ENCODE measurements at regions not wholly inside any gene's neighbourhood (a gene's known extent, or its start where the extent isn't known, plus 50 kb on each side); places are given as distances from the start of the nearest gene placed in this dataset.

- DNase-seq: no peak
Observed at GRCh38 chr18:56112013-56112749, 524.2 kb upstream of the TCF4 start.

DNA sequence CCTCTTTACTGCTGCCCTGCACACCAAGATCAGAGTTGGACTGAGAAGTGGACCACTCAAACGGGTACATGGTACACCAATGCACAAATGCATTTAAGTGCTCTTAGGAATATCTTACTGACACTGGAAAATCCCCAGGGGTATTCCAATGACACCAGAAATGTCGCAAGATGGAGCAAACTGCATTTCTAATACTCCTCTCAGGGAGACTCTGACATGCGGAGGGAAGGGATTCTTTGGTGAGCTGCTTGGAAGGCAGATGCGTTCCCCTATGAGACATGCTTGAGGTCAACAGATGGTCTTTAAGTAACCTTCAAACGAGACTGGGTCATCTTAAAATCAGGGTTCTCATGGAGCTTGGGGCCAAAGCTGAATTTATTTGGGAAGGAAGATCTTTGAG is 521.8 kb upstream of the TCF4 start:
- DNase-seq: no peak

- no peak for DNase-seq
Observed at GRCh38 chr18:56108478-56109367, 520.7 kb upstream of the TCF4 start.

DNA sequence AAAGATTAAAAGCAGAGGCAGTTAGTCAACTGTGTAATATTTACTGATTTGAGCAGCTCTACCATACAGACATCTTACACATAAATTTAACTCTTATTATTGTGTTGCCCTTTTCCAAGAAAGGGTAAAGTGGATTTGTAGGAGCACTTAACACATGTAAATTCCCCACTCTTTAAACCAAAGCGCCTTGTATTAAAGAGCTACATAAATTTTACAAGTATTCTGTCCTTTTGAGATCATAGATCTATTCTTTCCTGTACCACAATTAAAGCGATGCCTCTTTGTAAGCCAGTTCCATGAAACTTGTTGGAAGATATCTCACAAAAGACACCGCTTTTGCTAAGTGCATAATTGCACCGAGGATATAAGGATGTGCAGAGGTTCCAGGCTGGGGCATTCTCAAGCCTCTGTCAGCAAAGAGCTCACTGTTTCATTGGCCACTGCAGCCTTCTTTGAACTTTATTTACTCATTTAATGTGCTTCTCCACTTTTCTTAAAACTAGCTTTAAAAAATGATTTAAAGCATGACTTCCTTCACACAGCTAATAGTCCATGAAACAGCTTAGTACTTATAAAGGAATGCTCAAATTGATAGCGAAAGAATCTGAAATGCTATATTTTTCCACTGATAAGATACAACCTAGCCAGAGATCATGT is 520.0 kb upstream of the TCF4 start:
- no peak for DNase-seq

DNA sequence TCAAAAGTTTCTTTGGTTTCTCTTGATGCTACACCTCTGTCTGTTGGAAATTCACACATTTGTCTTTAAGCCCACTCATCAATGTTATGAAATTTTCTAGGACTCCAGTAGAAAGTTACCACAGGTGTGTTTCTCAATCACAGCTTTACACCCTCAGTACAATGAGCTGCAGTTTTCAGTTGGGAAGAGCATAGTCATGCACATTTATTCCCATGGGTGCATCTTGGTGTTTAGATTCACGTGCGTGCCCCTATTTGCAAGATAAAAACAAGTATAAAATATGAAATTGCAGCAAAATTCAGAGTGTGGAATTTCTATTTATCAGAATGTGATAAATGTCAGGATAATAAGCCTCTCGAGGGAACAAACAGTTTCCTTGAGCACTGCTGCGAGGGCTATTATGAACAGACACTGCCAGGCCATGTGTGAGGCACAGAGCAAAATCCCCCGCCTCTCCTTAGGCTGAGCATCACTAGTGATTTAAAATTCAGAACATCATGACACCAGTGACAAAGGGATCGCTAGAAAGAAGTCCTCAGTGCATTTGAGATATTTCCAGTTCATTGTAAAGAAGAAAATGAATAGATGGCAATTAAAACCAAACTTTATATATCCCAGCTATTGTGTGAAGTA is 512.2 kb upstream of the TCF4 start:
- no peak for DNase-seq

DNA sequence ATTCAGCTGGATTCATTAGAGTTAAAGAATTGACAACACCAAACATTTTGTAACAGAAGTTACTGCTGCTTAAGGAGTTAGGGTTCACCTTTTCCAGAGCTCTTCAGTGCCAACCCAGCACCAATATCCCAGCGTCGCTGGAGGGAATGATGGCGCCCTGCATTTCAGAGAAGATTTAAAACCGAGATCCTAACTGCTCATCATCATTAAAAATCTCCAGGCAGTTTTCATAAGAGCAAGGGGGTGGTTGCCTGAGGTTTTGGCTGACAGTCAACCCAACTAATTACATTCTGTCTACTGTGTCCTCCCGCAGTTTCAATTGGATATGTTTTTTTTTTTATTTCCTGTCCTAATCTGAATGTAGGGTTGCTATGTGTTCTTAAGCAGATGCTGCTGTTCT is 509.6 kb upstream of the TCF4 start:
- DNase-seq: no peak

- no peak for DNase-seq
Observed at GRCh38 chr18:56096861-56097260, 508.9 kb upstream of the TCF4 start.

- no peak for DNase-seq
Observed at GRCh38 chr18:56089612-56090258, 501.7 kb upstream of the TCF4 start.

DNA sequence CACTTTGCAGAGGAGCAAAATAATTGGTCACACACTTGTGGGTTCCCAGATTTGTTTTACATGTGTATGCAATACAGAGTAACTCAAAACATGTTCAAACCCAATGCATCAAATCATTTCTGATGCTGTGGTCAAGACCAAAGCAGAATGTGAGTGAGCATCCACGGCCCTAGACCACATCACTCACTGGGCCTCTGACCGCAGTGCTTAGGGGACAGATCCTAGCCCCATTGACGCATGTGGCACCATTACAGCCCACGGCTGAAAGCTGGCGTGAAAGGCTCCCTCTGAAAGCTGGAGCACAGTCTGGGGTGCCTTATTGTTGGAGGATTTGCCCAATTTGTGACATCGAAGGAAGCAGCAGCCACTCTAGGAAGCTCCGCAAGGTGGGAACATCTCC is 498.8 kb upstream of the TCF4 start:
- no peak for DNase-seq

DNA sequence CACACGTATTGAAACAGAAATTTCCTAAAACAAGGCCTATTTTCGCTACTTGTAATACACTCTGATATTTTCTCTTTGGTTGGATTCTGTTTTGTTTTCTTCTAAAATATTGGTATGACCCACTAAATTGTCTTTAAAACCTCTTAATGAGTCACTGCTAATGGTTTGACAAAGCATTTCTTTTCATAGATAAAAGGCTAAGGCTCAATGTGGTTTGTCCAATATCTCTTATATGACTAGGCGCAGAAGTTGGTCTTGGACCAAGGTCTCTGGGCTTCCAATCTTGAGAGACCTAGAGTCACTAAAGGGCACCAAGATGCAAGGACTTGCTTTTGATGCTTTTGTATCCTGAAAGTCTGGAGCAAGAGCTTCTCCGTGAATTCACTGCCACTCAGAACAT is 498.2 kb upstream of the TCF4 start:
- no peak for DNase-seq

DNA sequence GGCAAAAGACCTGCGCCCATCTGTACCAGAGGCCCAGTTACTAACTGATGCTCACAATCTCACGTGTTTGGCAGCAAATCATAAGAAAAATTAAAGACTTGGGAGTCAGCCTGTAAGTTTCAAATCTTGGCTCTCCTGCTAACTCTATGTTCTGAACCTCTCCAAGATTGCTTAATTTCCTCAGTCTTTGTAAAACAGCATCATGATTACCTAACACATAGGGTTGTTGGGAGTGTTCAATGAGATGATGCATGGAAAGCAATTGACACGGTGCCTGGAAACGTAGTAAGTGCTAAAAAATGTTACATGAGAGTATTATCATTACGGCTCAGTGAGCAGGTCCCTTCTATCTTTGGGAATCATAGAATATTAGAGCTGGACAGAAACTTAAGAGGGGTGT is 497.6 kb upstream of the TCF4 start:
- no peak for DNase-seq

GRCh38 chr18:56083523-56084287 is 495.7 kb upstream of the TCF4 start:
- no peak for DNase-seq

DNA sequence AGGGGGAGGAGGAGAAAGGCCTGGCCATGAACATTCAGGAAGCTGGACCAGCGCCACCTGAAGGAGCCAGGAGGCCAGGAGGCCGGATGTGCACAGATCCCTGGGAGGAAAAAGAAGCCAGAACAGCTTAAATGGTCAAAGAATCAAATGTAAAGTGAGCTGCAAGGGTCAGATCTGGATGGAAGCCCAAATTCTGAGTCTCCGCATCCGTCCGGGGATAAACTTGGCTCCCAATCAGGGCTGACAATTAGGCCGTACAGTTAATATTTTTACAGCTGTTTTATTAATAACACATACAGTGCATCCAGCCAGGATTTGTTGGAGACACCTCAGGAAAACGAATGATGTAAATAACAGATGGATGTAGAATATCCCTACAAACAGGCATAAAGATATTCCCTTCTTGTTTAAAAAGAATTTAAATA is 495.1 kb upstream of the TCF4 start:
- DNase-seq: no peak

GRCh38 chr18:56076723-56077122 is 488.7 kb upstream of the TCF4 start:
- DNase-seq: no peak

DNA sequence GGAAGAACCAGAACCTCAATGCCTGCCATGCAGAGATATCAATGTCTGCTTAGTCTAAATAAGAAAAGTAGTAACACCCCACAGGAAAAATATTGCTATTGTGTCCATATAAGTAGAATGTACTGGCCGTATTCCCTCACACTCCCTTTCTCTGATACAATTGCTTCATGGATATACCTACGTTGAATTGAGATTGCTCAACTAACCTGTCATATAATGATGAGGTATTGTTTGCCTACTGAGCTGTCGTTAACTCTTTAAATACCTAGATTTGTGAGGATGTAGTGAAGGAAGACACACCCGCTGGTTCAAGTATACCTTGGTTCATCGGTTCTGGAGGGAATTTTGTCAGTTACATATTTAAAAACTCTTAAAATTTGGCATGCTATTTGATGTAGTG is 480.7 kb upstream of the TCF4 start:
- no peak for DNase-seq

DNA sequence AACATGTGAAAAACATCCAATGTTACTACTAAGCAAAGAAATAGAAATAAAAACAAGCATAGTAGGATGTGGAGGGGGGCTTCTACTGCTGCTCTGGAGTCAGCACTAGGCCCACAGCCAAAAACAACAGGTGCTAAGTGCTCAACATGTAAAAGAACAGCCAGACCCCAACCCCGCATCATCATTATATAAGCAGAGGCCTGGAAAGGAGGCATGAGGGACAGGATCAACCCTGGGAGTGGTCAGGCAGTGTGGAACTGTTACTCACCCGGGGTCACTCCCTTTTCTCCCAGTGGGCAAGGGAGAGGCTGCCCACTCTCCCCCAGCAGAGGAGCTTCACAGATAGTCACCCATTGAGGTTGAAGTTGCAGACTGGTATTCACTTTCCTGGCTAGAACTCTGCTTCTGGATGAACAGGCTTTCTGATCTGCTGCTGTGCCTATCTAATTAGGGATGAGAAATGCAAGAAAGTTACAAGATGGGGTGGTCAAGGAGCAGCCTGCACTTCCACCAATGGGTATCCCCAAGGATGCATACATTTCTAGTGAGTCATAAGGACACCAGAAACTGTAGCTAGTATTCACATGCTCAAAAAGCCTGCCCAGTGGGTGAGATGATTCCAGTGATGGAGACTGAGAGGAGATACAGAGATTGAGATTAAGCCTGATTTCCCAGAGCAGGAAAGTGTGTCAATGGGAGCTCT is 480.1 kb upstream of the TCF4 start:
- DNase-seq: no peak

DNA sequence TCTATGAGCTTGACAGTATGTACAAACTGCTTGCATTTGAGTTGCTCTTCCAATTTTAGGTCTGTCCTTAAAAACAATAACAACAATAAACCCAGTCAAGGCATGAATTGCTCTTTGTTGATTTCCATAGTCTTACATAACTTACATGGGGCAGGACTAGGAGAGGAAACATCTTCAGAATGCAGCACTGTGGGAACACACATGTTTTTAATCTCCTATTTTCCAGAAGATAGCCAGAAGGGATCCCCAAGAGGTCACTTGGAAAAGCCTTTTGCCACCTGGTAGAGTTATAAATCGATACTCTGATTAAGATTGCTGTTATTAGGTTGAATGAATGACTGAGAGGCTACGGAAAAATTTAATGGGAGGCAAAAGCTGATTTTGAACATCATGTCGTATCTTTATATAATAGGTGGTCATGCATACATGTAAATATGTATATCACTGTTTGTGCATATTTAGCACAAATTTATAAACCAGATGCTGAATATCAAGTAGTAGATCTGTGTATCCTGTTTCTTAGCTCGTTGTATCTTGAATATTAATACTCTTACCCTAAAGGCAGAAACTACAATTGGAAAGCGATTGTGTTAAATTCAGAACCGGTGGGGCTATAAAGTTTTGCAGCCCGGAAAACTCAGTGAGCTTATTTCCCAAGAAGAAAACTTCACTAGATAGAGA is 479.4 kb upstream of the TCF4 start:
- no peak for DNase-seq

DNA sequence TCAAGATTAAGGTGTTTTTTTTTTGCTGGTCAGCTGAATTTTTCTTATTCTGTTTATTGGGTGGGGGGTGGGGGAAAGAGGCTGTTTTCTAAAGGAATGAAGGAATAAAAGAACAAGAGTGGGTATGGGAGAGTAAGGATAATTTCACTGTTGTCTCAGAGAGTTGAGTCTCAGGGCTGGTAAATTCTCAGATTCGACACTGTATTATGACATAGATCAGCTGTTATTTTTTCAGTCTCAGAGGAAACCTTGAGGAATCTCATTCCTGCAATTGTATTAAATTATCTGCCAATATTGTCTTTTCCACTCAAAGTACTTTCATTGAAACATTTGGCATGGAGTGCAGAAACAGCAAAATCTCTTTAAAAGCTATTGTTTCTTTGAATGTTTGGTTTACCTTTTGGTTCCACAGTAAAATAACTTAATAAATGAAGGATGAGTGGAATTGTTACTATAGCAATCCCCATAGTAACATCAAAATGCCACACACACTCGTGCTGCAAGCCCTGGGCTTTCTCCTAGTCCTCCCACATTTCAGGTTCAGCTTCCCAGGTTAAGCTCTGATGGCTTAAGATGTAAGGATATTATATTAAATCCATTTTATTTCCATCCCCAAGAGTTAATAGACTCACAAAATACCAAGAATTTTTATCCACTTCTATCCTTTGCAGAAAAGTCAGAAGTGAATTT is 478.7 kb upstream of the TCF4 start:
- no peak for DNase-seq

- no peak for DNase-seq
Observed at GRCh38 chr18:56065086-56065485, 477.1 kb upstream of the TCF4 start.

- no peak for DNase-seq
Observed at GRCh38 chr18:56062931-56063330, 474.9 kb upstream of the TCF4 start.
